Neural progenitor cell (in vitro differentiated cells): ENCODE measurements at regions not wholly inside any gene's neighbourhood (a gene's known extent, or its start where the extent isn't known, plus 50 kb on each side); places are given as distances from the start of the nearest gene placed in this dataset.
A peak's percentile ranks its signal among the peaks of the same experiment; 100 is the strongest.

Experiments used
- DNase-seq: peaks from one replicate; pipeline ENCODE4 v3.0.0-alpha.2; 2016; ENCODE audit warnings: low spot score
- H2AFZ ChIP-seq: fragments of 200-600 bp; sonication (generic); replicated peaks from 2 replicates; pipeline ENCODE4 v1.6.1; 2016; ENCODE audit warnings: antibody characterized with exemption
- H3F3A ChIP-seq: fragments of 200-600 bp; sonication (generic); 2 replicates; pipeline ENCODE4 v1.6.1; 2016; ENCODE audit warnings: antibody characterized with exemption, low read depth
- H3K27ac ChIP-seq: fragments of 200-600 bp; sonication (generic); 2 replicates; pipeline ENCODE4 v1.5.1; 2016; ENCODE audit warnings: mild to moderate bottlenecking
- H3K27me3 ChIP-seq: fragments of 200-600 bp; sonication (generic); 2 replicates; pipeline ENCODE4 v1.6.1; 2016; ENCODE audit warnings: mild to moderate bottlenecking, moderate library complexity
- H3K36me3 ChIP-seq: fragments of 200-600 bp; sonication (generic); 2 replicates; pipeline ENCODE4 v1.5.1; 2016
- H3K4me1 ChIP-seq: fragments of 200-600 bp; sonication (generic); 2 replicates; pipeline ENCODE4 v1.6.1; 2016; ENCODE audit warnings: mixed run types
- H3K4me2 ChIP-seq: fragments of 200-600 bp; sonication (generic); 2 replicates; pipeline ENCODE4 v1.6.1; 2016
- H3K4me3 ChIP-seq: fragments of 200-600 bp; sonication (generic); 2 replicates; pipeline ENCODE4 v1.5.1; 2016
- H3K79me2 ChIP-seq: fragments of 200-600 bp; sonication (generic); 2 replicates; pipeline ENCODE4 v1.6.1; 2016; ENCODE audit warnings: low read depth
- H3K9ac ChIP-seq: fragments of 200-600 bp; sonication (generic); 2 replicates; pipeline ENCODE4 v1.6.1; 2016
- H3K9me3 ChIP-seq: fragments of 200-600 bp; sonication (generic); 2 replicates; pipeline ENCODE4 v1.5.1; 2016; ENCODE audit warnings: low read depth
- H4K20me1 ChIP-seq: fragments of 200-600 bp; sonication (generic); 2 replicates; pipeline ENCODE4 v1.6.1; 2016; ENCODE audit warnings: low read depth
- H3K27ac Mint-ChIP-seq: 3 replicates; pipeline ENCODE4 v1.8.0; 2021; ENCODE audit warnings: mixed read lengths
- H3K27me3 Mint-ChIP-seq: 2 replicates; pipeline ENCODE4 v1.8.0; 2022; ENCODE audit warnings: low read depth, mild to moderate bottlenecking, inconsistent platforms, moderate library complexity, mixed read lengths; ENCODE audit not compliant: insufficient read depth
- H3K36me3 Mint-ChIP-seq: 3 replicates; pipeline ENCODE4 v1.8.0; 2021; ENCODE audit warnings: mixed read lengths
- H3K4me1 Mint-ChIP-seq: 3 replicates; pipeline ENCODE4 v1.8.0; 2021; ENCODE audit warnings: mixed read lengths
- H3K4me3 Mint-ChIP-seq: 3 replicates; pipeline ENCODE4 v1.8.0; 2021; ENCODE audit warnings: mild to moderate bottlenecking, moderate library complexity, mixed read lengths
- H3K9me3 Mint-ChIP-seq: 3 replicates; pipeline ENCODE4 v1.8.0; 2020; ENCODE audit warnings: mixed read lengths
- CTCF ChIP-seq: fragments of 200-600 bp; sonication (generic); IDR thresholded peaks from 2 replicates; pipeline ENCODE4 v1.5.1; 2017; ENCODE audit warnings: antibody characterized with exemption, mild to moderate bottlenecking
- EZH2 ChIP-seq: fragments of 200-600 bp; sonication (generic); IDR thresholded peaks from 2 replicates; pipeline ENCODE4 v1.6.1; 2017; ENCODE audit warnings: antibody characterized with exemption, mild to moderate bottlenecking, moderate library complexity
- EZH2phosphoT487 ChIP-seq: fragments of 200-600 bp; sonication (generic); IDR thresholded peaks from 2 replicates; pipeline ENCODE4 v1.6.1; 2017; ENCODE audit warnings: antibody characterized with exemption

GRCh38 chr2:145431181-145431951 lies 911.4 kb upstream of the ZEB2 start:
- no peak overlapping the region for H3K4me3 ChIP-seq
- H3K27ac ChIP-seq = no peak overlapping the region
- H3K4me1 ChIP-seq = no peaks in the 10 kb centered on the region
- no peaks in the 10 kb centered on the region for H3K9me3 ChIP-seq
- TF ChIP-seq EZH2phosphoT487 (no peak), CTCF (peak; percentile 54)
- H3K9ac ChIP-seq = no peak overlapping the region
- peak; percentile 63 for DNase-seq
- no peaks in the 10 kb centered on the region for H3K79me2 ChIP-seq
- Mint-ChIP-seq H3K27me3 (no peaks in the 10 kb centered on the region), H3K9me3 (no peaks in the 10 kb centered on the region), H3K27ac (no peak overlapping the region), H3K4me1 (no peaks in the 10 kb centered on the region), H3K4me3 (no peak overlapping the region), H3K36me3 (no peaks in the 10 kb centered on the region)
- H4K20me1 ChIP-seq = no peaks in the 10 kb centered on the region
- no peak overlapping the region for H2AFZ ChIP-seq
- H3K4me2 ChIP-seq = no peak overlapping the region
- H3F3A ChIP-seq = no peaks in the 10 kb centered on the region
- no peaks in the 10 kb centered on the region for H3K27me3 ChIP-seq
- H3K36me3 ChIP-seq = no peaks in the 10 kb centered on the region

GRCh38 chr2:145423809-145424208 lies 903.9 kb upstream of the ZEB2 start:
- H3K36me3 Mint-ChIP-seq = peaks cover 2% of the 10 kb centered on the region
- no peak overlapping the region for H3K27ac Mint-ChIP-seq
- H3K27ac ChIP-seq = no peak overlapping the region
- peaks cover 7% of the 10 kb centered on the region for H3K9me3 Mint-ChIP-seq
- no peak overlapping the region for H3K4me3 Mint-ChIP-seq
- H4K20me1 ChIP-seq = no peaks in the 10 kb centered on the region
- no peaks in the 10 kb centered on the region for H3K36me3 ChIP-seq
- TF ChIP-seq CTCF = no peak
- TF ChIP-seq EZH2phosphoT487 = no peak
- TF ChIP-seq EZH2 = no peak
- H3K4me1 Mint-ChIP-seq = no peaks in the 10 kb centered on the region
- H2AFZ ChIP-seq = no peak overlapping the region
- H3K9ac ChIP-seq = no peak overlapping the region
- no peaks in the 10 kb centered on the region for H3F3A ChIP-seq
- H3K4me2 ChIP-seq = no peak overlapping the region
- DNase-seq = no peak
- H3K27me3 Mint-ChIP-seq = peaks cover 5% of the 10 kb centered on the region
- no peaks in the 10 kb centered on the region for H3K79me2 ChIP-seq
- no peaks in the 10 kb centered on the region for H3K27me3 ChIP-seq
- no peak overlapping the region for H3K4me3 ChIP-seq
- peaks cover 5% of the 10 kb centered on the region for H3K9me3 ChIP-seq
- no peaks in the 10 kb centered on the region for H3K4me1 ChIP-seq

GRCh38 chr2:145422576-145422975 lies 902.7 kb upstream of the ZEB2 start:
- no peak overlapping the region for H3K4me2 ChIP-seq
- peaks cover 5% of the 10 kb centered on the region for H3K27me3 Mint-ChIP-seq
- H3K27ac Mint-ChIP-seq = no peak overlapping the region

More at GRCh38 chr2:145422576-145422975, 902.7 kb upstream of the ZEB2 start:
- H3K36me3 ChIP-seq = no peaks in the 10 kb centered on the region
- H3K4me3 Mint-ChIP-seq = no peak overlapping the region
- H2AFZ ChIP-seq = no peak overlapping the region
- peaks cover 7% of the 10 kb centered on the region for H3K9me3 Mint-ChIP-seq
- no peak overlapping the region for H3K9ac ChIP-seq
- peaks cover 5% of the 10 kb centered on the region for H3K9me3 ChIP-seq
- no peak overlapping the region for H3K27ac ChIP-seq
- H3K27me3 ChIP-seq = no peaks in the 10 kb centered on the region
- TF ChIP-seq CTCF (no peak), EZH2 (no peak), EZH2phosphoT487 (no peak)
- H3K79me2 ChIP-seq = no peaks in the 10 kb centered on the region
- no peak overlapping the region for H3K4me3 ChIP-seq
- H3K4me1 ChIP-seq = no peaks in the 10 kb centered on the region
- no peak for DNase-seq
- H3K4me1 Mint-ChIP-seq = no peaks in the 10 kb centered on the region
- no peaks in the 10 kb centered on the region for H4K20me1 ChIP-seq
- peaks cover 2% of the 10 kb centered on the region for H3K36me3 Mint-ChIP-seq
- H3F3A ChIP-seq = no peaks in the 10 kb centered on the region
